Adrenal gland (tissue), 5 donors: ENCODE measurements at regions not wholly inside any gene's neighbourhood (a gene's known extent, or its start where the extent isn't known, plus 50 kb on each side); places are given as distances from the start of the nearest gene placed in this dataset.

ENCODE experiments used
- POLR2A ChIP-seq, 2 donors: fragments of 450-650 bp; IDR thresholded peaks; one replicate each; pipeline ENCODE4 v1.6.1; 2017; ENCODE audit warnings: antibody characterized with exemption in 2 of 2, mild to moderate bottlenecking in 2 of 2, moderate library complexity in 1 of 2
- TF ChIP-seq, protein P1 (sequence below), 6 experiments: fragments of 450-650 bp in 4 of 6; fragments of 200-600 bp in 2 of 6; sonication (generic) in 1 of 6; IDR thresholded peaks; 1 replicate in 5 of 6; 2 replicates in 1 of 6; pipeline versions ENCODE4 v1.5.1 to v1.8.0; 2016 to 2021; ENCODE audit warnings: antibody characterized with exemption in 6 of 6, mild to moderate bottlenecking in 2 of 6, moderate library complexity in 1 of 6
- donor health status: DM: no; HTN: no; CAD: no.

- TF ChIP-seq, protein P1, sequence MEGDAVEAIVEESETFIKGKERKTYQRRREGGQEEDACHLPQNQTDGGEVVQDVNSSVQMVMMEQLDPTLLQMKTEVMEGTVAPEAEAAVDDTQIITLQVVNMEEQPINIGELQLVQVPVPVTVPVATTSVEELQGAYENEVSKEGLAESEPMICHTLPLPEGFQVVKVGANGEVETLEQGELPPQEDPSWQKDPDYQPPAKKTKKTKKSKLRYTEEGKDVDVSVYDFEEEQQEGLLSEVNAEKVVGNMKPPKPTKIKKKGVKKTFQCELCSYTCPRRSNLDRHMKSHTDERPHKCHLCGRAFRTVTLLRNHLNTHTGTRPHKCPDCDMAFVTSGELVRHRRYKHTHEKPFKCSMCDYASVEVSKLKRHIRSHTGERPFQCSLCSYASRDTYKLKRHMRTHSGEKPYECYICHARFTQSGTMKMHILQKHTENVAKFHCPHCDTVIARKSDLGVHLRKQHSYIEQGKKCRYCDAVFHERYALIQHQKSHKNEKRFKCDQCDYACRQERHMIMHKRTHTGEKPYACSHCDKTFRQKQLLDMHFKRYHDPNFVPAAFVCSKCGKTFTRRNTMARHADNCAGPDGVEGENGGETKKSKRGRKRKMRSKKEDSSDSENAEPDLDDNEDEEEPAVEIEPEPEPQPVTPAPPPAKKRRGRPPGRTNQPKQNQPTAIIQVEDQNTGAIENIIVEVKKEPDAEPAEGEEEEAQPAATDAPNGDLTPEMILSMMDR (IDR thresholded peaks at IDR 0.05), result no peak
- no peak for TF ChIP-seq POLR2A (IDR thresholded peaks at IDR 0.05)
Observed at GRCh38 chr3:102290241-102290640, 144.6 kb upstream of the ZPLD1 start.
